ENCODE measurements at regions not wholly inside any gene's neighbourhood (a gene's known extent, or its start where the extent isn't known, plus 50 kb on each side); places are given as distances from the start of the nearest gene placed in this dataset.

GRCh38 chrX:142702749-142703148, 323.0 kb upstream of the SPANXN4 start:
- TF ChIP-seq RAD21 (IDR thresholded peaks at IDR 0.05; ENCODE audit: low read depth) (no peak), YY1 (IDR thresholded peaks at IDR 0.05; ENCODE audit: low read depth) (no peak), CEBPB (IDR thresholded peaks at IDR 0.05) (no peak), USF1 (IDR thresholded peaks at IDR 0.05) (no peak), EP300 (IDR thresholded peaks at IDR 0.05; ENCODE audit: borderline replicate concordance) (no peak), NFIC (IDR thresholded peaks at IDR 0.05) (no peak), ZBTB7A (IDR thresholded peaks at IDR 0.05; ENCODE audit: low read depth) (no peak)
- TF ChIP-seq, protein P1, sequence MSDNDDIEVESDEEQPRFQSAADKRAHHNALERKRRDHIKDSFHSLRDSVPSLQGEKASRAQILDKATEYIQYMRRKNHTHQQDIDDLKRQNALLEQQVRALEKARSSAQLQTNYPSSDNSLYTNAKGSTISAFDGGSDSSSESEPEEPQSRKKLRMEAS (IDR thresholded peaks at IDR 0.05), result no peak

Measured in Ishikawa (cell line).